IMR-90 (cell line): ENCODE measurements at regions not wholly inside any gene's neighbourhood (a gene's known extent, or its start where the extent isn't known, plus 50 kb on each side); places are given as distances from the start of the nearest gene placed in this dataset.

ENCODE experiments used
- ATAC-seq: fragments of 200-7000 bp; cut with Tn5 transposase; 2 replicates; pipeline ENCODE4 v1.9.1; 2020; ENCODE audit warnings: low read depth, mild to moderate bottlenecking, moderate library complexity
- BruUV-seq: library from RNA; stranded (reverse); fragments of 400-500 nt; replicated peaks from 2 replicates; lab custom pipeline; 2021; lab: Mats Ljungman, UMichigan
- CTCF ChIA-PET: fragments of 300-600 bp; formaldehyde crosslinking; extraction: SDS; loops from one replicate; lab custom pipeline; 2021; ENCODE audit warnings: antibody characterized with exemption; lab: Yijun Ruan, JAX
- POLR2A ChIA-PET: fragments of 300-600 bp; sonication (Branson Sonifier 250); formaldehyde crosslinking; loops from one replicate; lab custom pipeline; 2022; ENCODE audit warnings: antibody characterized with exemption; ENCODE audit not compliant: unreplicated experiment; lab: Charles Lee
- DNase-seq: peaks from one replicate; pipeline ENCODE4 v3.0.0; 2013
- H2AFZ ChIP-seq: replicated peaks from 2 replicates; pipeline ENCODE3; 2013; ENCODE audit warnings: low read length, mild to moderate bottlenecking; ENCODE audit not compliant: poor library complexity
- H2AK5ac ChIP-seq: 2 replicates; pipeline ENCODE4 v1.6.1; 2013; ENCODE audit warnings: low read depth, low read length, inconsistent platforms
- H2AK9ac ChIP-seq: replicated peaks from 2 replicates; pipeline ENCODE3; 2013; ENCODE audit warnings: mild to moderate bottlenecking, low read depth, low read length, moderate library complexity; ENCODE audit not compliant: poor library complexity
- H2BK120ac ChIP-seq: 2 replicates; pipeline ENCODE4 v1.6.1; 2013; ENCODE audit warnings: low read depth, low read length, inconsistent platforms
- H2BK15ac ChIP-seq: 3 replicates; pipeline ENCODE4 v1.6.1; 2013; ENCODE audit warnings: low read depth, low read length, inconsistent platforms
- H2BK20ac ChIP-seq: 2 replicates; pipeline ENCODE4 v1.6.1; 2013; ENCODE audit warnings: low read depth, mild to moderate bottlenecking, inconsistent platforms, low read length, moderate library complexity
- H2BK5ac ChIP-seq: 2 replicates; pipeline ENCODE4 v1.6.1; 2013; ENCODE audit warnings: mild to moderate bottlenecking, low read depth, low read length, inconsistent platforms; ENCODE audit not compliant: poor library complexity, severe bottlenecking
- H3K14ac ChIP-seq: replicated peaks from 2 replicates; pipeline ENCODE4 v1.6.1; 2013; ENCODE audit warnings: low read depth, low read length, inconsistent platforms
- H3K18ac ChIP-seq: 2 replicates; pipeline ENCODE4 v1.6.1; 2013; ENCODE audit warnings: low read depth, low read length, control low read depth
- H3K23ac ChIP-seq: 2 replicates; pipeline ENCODE4 v1.6.1; 2013; ENCODE audit warnings: low read depth, low read length, inconsistent platforms
- H3K27ac ChIP-seq: 2 replicates; pipeline ENCODE4 v1.5.1; 2013; ENCODE audit warnings: mild to moderate bottlenecking, control low read depth, low read length; ENCODE audit not compliant: insufficient read depth
- H3K27me3 ChIP-seq: 2 replicates; pipeline ENCODE4 v1.6.1; 2013; ENCODE audit warnings: low read length; ENCODE audit not compliant: control insufficient read depth, insufficient read depth
- H3K36me3 ChIP-seq: 2 replicates; pipeline ENCODE4 v1.6.1; 2013; ENCODE audit warnings: low read length, mixed read lengths; ENCODE audit not compliant: control insufficient read depth, insufficient read depth
- H3K4ac ChIP-seq: 2 replicates; pipeline ENCODE4 v1.6.1; 2013; ENCODE audit warnings: low read depth, low read length, inconsistent platforms
- H3K4me1 ChIP-seq: 2 replicates; pipeline ENCODE4 v1.6.1; 2013; ENCODE audit warnings: low read length, mixed read lengths; ENCODE audit not compliant: control insufficient read depth, insufficient read depth
- H3K4me2 ChIP-seq: 2 replicates; pipeline ENCODE4 v1.6.1; 2013; ENCODE audit warnings: low read depth, mild to moderate bottlenecking, control low read depth, low read length, moderate library complexity
- H3K4me3 ChIP-seq: 2 replicates; pipeline ENCODE4 v1.5.1; 2013; ENCODE audit warnings: low read depth, mild to moderate bottlenecking, control low read depth, low read length, moderate library complexity; ENCODE audit not compliant: insufficient read depth
- H3K56ac ChIP-seq: 2 replicates; pipeline ENCODE4 v1.6.1; 2013; ENCODE audit warnings: low read length, inconsistent platforms; ENCODE audit not compliant: insufficient read depth; ENCODE audit errors: extremely low read depth
- H3K79me1 ChIP-seq, 2 experiments: 2 replicates each; pipeline ENCODE4 v1.6.1; 2013; ENCODE audit warnings: low read length in 2 of 2, inconsistent platforms in 1 of 2, low read depth in 1 of 2
- H3K9ac ChIP-seq: 2 replicates; pipeline ENCODE4 v1.6.1; 2013; ENCODE audit warnings: low read depth, low read length, control low read depth
- H3K9me1 ChIP-seq: 2 replicates; pipeline ENCODE4 v1.6.1; 2013; ENCODE audit warnings: low read length, inconsistent platforms; ENCODE audit not compliant: insufficient read depth
- H3K9me3 ChIP-seq: 2 replicates; pipeline ENCODE4 v1.6.1; 2013; ENCODE audit warnings: low read length; ENCODE audit not compliant: control insufficient read depth, insufficient read depth
- H4K20me1 ChIP-seq: 2 replicates; pipeline ENCODE4 v1.6.1; 2013; ENCODE audit warnings: low read length, inconsistent platforms; ENCODE audit not compliant: insufficient read depth
- H4K5ac ChIP-seq: 2 replicates; pipeline ENCODE4 v1.6.1; 2013; ENCODE audit warnings: mild to moderate bottlenecking, low read depth, low read length, control low read depth
- H4K8ac ChIP-seq, 2 experiments: 2 replicates each; pipeline ENCODE4 v1.6.1; 2013; ENCODE audit warnings: low read depth in 2 of 2, low read length in 2 of 2, control low read depth in 1 of 2, inconsistent platforms in 1 of 2
- H4K91ac ChIP-seq: 2 replicates; pipeline ENCODE4 v1.6.1; 2013; ENCODE audit warnings: low read depth, low read length, inconsistent platforms; ENCODE audit not compliant: insufficient read depth
- BHLHE40 ChIP-seq: fragments of 150-350 bp; IDR thresholded peaks from 2 replicates; pipeline ENCODE4 v1.6.1; 2016; ENCODE audit warnings: mild to moderate bottlenecking, low read depth, low read length
- CEBPB ChIP-seq: IDR thresholded peaks from 2 replicates; pipeline ENCODE4 v1.6.1; 2012; ENCODE audit warnings: low read depth, low read length, improper control_type of control experiment
- FOS ChIP-seq: fragments of 150-350 bp; IDR thresholded peaks from 2 replicates; pipeline ENCODE4 v1.6.1; 2016; ENCODE audit warnings: low read depth, low read length
- MAZ ChIP-seq: IDR thresholded peaks from 2 replicates; pipeline ENCODE4 v1.6.1; 2012; ENCODE audit warnings: low read depth, mild to moderate bottlenecking, low read length, improper control_type of control experiment, moderate library complexity, borderline replicate concordance
- MXI1 ChIP-seq: IDR thresholded peaks from 2 replicates; pipeline ENCODE4 v1.6.1; 2012; ENCODE audit warnings: low read depth, mild to moderate bottlenecking, low read length, moderate library complexity, borderline replicate concordance
- NFE2L2 ChIP-seq: fragments of 150-350 bp; IDR thresholded peaks from 2 replicates; pipeline ENCODE4 v1.6.1; 2016; ENCODE audit warnings: low read depth, mild to moderate bottlenecking, low read length
- POLR2A ChIP-seq: IDR thresholded peaks from 2 replicates; pipeline ENCODE4 v1.6.1; 2012; ENCODE audit warnings: mild to moderate bottlenecking, low read depth, low read length
- RCOR1 ChIP-seq: IDR thresholded peaks from 2 replicates; pipeline ENCODE4 v1.6.1; 2012; ENCODE audit warnings: mild to moderate bottlenecking, low read length, improper control_type of control experiment; ENCODE audit not compliant: insufficient replicate concordance
- RFX5 ChIP-seq: IDR thresholded peaks from 2 replicates; pipeline ENCODE4 v1.8.0; 2012; ENCODE audit warnings: low read depth, mild to moderate bottlenecking, low read length, moderate library complexity
- SMC3 ChIP-seq: fragments of 150-350 bp; IDR thresholded peaks from 2 replicates; pipeline ENCODE4 v1.6.1; 2016; ENCODE audit warnings: low read depth, mild to moderate bottlenecking, antibody characterized with exemption, low read length, moderate library complexity
- WGBS, 2 experiments: methylation state at CpG; one replicate each; pipeline versions ENCODE4 v1.1.5 to v1.1.7; 2013; ENCODE audit warnings: missing lambda C conversion rate in 2 of 2; ENCODE audit not compliant: insufficient read length in 1 of 2; ENCODE audit errors: extremely low coverage in 2 of 2; 5-methylcytosine and 5-hydroxymethylcytosine counted together
- dilution Hi-C: fragments of 300-500 bp; cut with HindIII; formaldehyde crosslinking; loops from one replicate; pipeline ENCODE4 v1.14.3; 2018; ENCODE audit warnings: low sequenced_read_pairs; ENCODE audit not compliant: unreplicated experiment
- in situ Hi-C: fragments of 300-500 bp; cut with MboI; formaldehyde crosslinking; loops from 3 replicates; pipeline ENCODE4 v1.14.3; 2019; ENCODE audit warnings: low sequenced_read_pairs, inconsistent platforms, mixed read lengths
- intact Hi-C: fragments of 100-400 bp; cut with micrococcal nuclease; formaldehyde crosslinking; loops from 2 replicates; pipeline ENCODE4 v1.10.0; 2022
- TF ChIP-seq, protein P1 (sequence below): conservative IDR thresholded peaks from 2 replicates; pipeline ENCODE4 v1.5.1; 2012; ENCODE audit warnings: mild to moderate bottlenecking, low read depth, low read length, improper control_type of control experiment
- TF ChIP-seq, protein P2 (sequence below): fragments of 150-350 bp; IDR thresholded peaks from 2 replicates; pipeline ENCODE4 v1.6.1; 2017; ENCODE audit warnings: mild to moderate bottlenecking, antibody characterized with exemption, low read length, low read depth

DNA sequence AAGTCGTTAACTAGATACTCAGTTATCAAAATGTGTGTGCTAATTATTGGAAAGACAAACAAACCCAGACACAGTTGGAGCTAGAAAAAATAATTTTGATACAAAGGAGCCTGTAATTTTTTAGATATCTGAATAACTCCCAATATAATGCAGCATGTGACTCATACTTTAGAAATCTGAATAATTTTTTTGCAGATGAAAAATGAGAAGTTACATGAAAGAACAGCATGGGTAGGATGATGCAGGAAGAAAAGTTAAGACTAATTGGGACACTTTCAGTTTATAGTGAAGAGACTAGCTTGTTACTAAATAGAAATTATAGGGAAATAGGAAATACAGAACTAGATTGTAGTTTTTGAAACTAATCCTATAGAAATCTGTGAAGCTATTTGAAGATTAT, 945.8 kb downstream of the CBLN2 start:
- Histone ChIP-seq H3K4me3 (no peak overlapping the region), H3K56ac (no peak overlapping the region), H2BK5ac (no peak overlapping the region), H3K9ac (no peak overlapping the region), H2BK20ac (no peak overlapping the region), H3K79me1 (no peaks in the 10 kb centered on the region), H2AFZ (no peak overlapping the region), H4K20me1 (no peaks in the 10 kb centered on the region), H3K18ac (no peak overlapping the region), H2AK9ac (no peak overlapping the region), H4K5ac (no peak overlapping the region), H3K4ac (no peak overlapping the region), H3K9me1 (no peaks in the 10 kb centered on the region), H4K8ac (no peak overlapping the region), H3K4me1 (no peaks in the 10 kb centered on the region), H3K36me3 (no peaks in the 10 kb centered on the region), H2BK15ac (no peak overlapping the region), H2AK5ac (no peak overlapping the region), H3K4me2 (no peak overlapping the region), H4K91ac (no peak overlapping the region), H3K9me3 (no peaks in the 10 kb centered on the region), H2BK120ac (no peak overlapping the region), H3K27me3 (no peaks in the 10 kb centered on the region), H3K23ac (no peak overlapping the region), H3K14ac (no peak overlapping the region), H3K27ac (no peak overlapping the region)
- CTCF ChIA-PET = no interaction called here
- no peak for ATAC-seq
- WGBS, 2 experiments = no CpG with 5 or more reads among the region's 1 CpG
- TF ChIP-seq NFE2L2 (no peak), RCOR1 (no peak), SMC3 (no peak), CEBPB (no peak), MAZ (no peak), MXI1 (no peak), FOS (no peak), BHLHE40 (no peak), RFX5 (no peak), POLR2A (no peak)
- TF ChIP-seq, protein P1, sequence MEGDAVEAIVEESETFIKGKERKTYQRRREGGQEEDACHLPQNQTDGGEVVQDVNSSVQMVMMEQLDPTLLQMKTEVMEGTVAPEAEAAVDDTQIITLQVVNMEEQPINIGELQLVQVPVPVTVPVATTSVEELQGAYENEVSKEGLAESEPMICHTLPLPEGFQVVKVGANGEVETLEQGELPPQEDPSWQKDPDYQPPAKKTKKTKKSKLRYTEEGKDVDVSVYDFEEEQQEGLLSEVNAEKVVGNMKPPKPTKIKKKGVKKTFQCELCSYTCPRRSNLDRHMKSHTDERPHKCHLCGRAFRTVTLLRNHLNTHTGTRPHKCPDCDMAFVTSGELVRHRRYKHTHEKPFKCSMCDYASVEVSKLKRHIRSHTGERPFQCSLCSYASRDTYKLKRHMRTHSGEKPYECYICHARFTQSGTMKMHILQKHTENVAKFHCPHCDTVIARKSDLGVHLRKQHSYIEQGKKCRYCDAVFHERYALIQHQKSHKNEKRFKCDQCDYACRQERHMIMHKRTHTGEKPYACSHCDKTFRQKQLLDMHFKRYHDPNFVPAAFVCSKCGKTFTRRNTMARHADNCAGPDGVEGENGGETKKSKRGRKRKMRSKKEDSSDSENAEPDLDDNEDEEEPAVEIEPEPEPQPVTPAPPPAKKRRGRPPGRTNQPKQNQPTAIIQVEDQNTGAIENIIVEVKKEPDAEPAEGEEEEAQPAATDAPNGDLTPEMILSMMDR = no peak
- TF ChIP-seq, protein P2, sequence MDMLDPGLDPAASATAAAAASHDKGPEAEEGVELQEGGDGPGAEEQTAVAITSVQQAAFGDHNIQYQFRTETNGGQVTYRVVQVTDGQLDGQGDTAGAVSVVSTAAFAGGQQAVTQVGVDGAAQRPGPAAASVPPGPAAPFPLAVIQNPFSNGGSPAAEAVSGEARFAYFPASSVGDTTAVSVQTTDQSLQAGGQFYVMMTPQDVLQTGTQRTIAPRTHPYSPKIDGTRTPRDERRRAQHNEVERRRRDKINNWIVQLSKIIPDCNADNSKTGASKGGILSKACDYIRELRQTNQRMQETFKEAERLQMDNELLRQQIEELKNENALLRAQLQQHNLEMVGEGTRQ = no peak
- in situ Hi-C loops = no loop called here
- intact Hi-C loops = no loop called here
- BruUV-seq = no TSS peak
- dilution Hi-C loops = no loop called here
- POLR2A ChIA-PET = no interaction called here
- DNase-seq = no peak
